PC-3 (cell line): ENCODE measurements at regions not wholly inside any gene's neighbourhood (a gene's known extent, or its start where the extent isn't known, plus 50 kb on each side); places are given as distances from the start of the nearest gene placed in this dataset.
"Not testable (repeated sequence)": the region's sequence is repeated elsewhere in the genome, so short reads cannot be mapped to it uniquely, and the experiment has no call there.

Source experiments
- ATAC-seq: fragments of 200-7000 bp; cut with Tn5 transposase; 2 replicates; pipeline ENCODE4 v1.9.1; 2020; ENCODE audit warnings: mild to moderate bottlenecking, moderate library complexity
- BruUV-seq: library from RNA; stranded (reverse); fragments of 400-500 nt; replicated peaks from 2 replicates; lab custom pipeline; 2021; lab: Mats Ljungman, UMichigan
- CTCF ChIA-PET: fragments of 300-600 bp; sonication (Branson Sonifier 250); formaldehyde crosslinking; loops from one replicate; lab custom pipeline; 2022; ENCODE audit warnings: antibody characterized with exemption; lab: Charles Lee
- POLR2A ChIA-PET: fragments of 300-600 bp; sonication (Branson Sonifier 250); formaldehyde crosslinking; loops from one replicate; lab custom pipeline; 2022; ENCODE audit warnings: antibody characterized with exemption; ENCODE audit not compliant: unreplicated experiment; lab: Charles Lee
- DNase-seq: peaks from one replicate; pipeline ENCODE4 v3.0.0-alpha.2; 2015
- H2AFZ ChIP-seq: fragments of 300-600 bp; sonication (generic); 2 replicates; pipeline ENCODE4 v1.6.0; 2016; ENCODE audit warnings: antibody characterized with exemption, low read length
- H3F3A ChIP-seq: fragments of 300-600 bp; sonication (generic); one replicate; pipeline ENCODE4 v1.6.0; 2017; ENCODE audit warnings: antibody characterized with exemption, low read length, control low read depth, mild to moderate bottlenecking; ENCODE audit not compliant: unreplicated experiment
- H3K27ac ChIP-seq: fragments of 300-600 bp; sonication (generic); 2 replicates; pipeline ENCODE4 v1.5.1; 2016; ENCODE audit warnings: mild to moderate bottlenecking, low read length
- H3K27me3 ChIP-seq: fragments of 300-600 bp; sonication (generic); 2 replicates; pipeline ENCODE4 v1.6.1; 2016; ENCODE audit warnings: low read length, mixed read lengths
- H3K36me3 ChIP-seq: fragments of 300-600 bp; sonication (generic); 2 replicates; pipeline ENCODE4 v1.6.1; 2016; ENCODE audit warnings: low read depth, mixed run types, low read length, mixed read lengths
- H3K4me1 ChIP-seq: fragments of 300-600 bp; sonication (generic); 2 replicates; pipeline ENCODE4 v1.5.1; 2016; ENCODE audit warnings: low read length; ENCODE audit not compliant: insufficient read depth
- H3K4me2 ChIP-seq: fragments of 300-600 bp; sonication (generic); 2 replicates; pipeline ENCODE4 v1.6.0; 2016; ENCODE audit warnings: low read length
- H3K4me3 ChIP-seq: fragments of 300-600 bp; sonication (generic); 2 replicates; pipeline ENCODE4 v1.5.1; 2016; ENCODE audit warnings: mild to moderate bottlenecking, low read length, mixed read lengths
- H3K79me2 ChIP-seq: fragments of 300-600 bp; sonication (generic); 2 replicates; pipeline ENCODE4 v1.6.1; 2017; ENCODE audit warnings: low read length, mixed read lengths
- H3K9ac ChIP-seq: fragments of 300-600 bp; sonication (generic); 2 replicates; pipeline ENCODE4 v1.6.0; 2016; ENCODE audit warnings: mild to moderate bottlenecking, low read length
- H3K9me2 ChIP-seq: fragments of 300-600 bp; sonication (generic); replicated peaks from 2 replicates; pipeline ENCODE4 v1.6.1; 2016; ENCODE audit warnings: mixed run types, low read length, mixed read lengths
- H3K9me3 ChIP-seq: fragments of 300-600 bp; sonication (generic); 2 replicates; pipeline ENCODE4 v1.6.1; 2016; ENCODE audit warnings: low read length, mixed read lengths
- H4K20me1 ChIP-seq: fragments of 300-600 bp; sonication (generic); 2 replicates; pipeline ENCODE4 v1.6.1; 2016; ENCODE audit warnings: low read length, mixed read lengths
- EZH2 ChIP-seq: fragments of 300-600 bp; sonication (generic); IDR thresholded peaks from one replicate; pipeline ENCODE4 v1.6.1; 2017; ENCODE audit warnings: antibody characterized with exemption, mild to moderate bottlenecking, low read length; ENCODE audit not compliant: unreplicated experiment
- EZH2phosphoT487 ChIP-seq: fragments of 300-600 bp; sonication (generic); IDR thresholded peaks from 2 replicates; pipeline ENCODE4 v1.6.1; 2018; ENCODE audit warnings: mild to moderate bottlenecking, antibody characterized with exemption, low read length, borderline replicate concordance
- intact Hi-C: fragments of 100-400 bp; cut with micrococcal nuclease; formaldehyde crosslinking; loops from 2 replicates; pipeline ENCODE4 v1.9.0; 2023
- TF ChIP-seq, protein P1 (sequence below): fragments of 300-600 bp; sonication (generic); conservative IDR thresholded peaks from 2 replicates; pipeline ENCODE4 v1.5.1; 2017; ENCODE audit warnings: antibody characterized with exemption, low read depth, mild to moderate bottlenecking, low read length

DNA sequence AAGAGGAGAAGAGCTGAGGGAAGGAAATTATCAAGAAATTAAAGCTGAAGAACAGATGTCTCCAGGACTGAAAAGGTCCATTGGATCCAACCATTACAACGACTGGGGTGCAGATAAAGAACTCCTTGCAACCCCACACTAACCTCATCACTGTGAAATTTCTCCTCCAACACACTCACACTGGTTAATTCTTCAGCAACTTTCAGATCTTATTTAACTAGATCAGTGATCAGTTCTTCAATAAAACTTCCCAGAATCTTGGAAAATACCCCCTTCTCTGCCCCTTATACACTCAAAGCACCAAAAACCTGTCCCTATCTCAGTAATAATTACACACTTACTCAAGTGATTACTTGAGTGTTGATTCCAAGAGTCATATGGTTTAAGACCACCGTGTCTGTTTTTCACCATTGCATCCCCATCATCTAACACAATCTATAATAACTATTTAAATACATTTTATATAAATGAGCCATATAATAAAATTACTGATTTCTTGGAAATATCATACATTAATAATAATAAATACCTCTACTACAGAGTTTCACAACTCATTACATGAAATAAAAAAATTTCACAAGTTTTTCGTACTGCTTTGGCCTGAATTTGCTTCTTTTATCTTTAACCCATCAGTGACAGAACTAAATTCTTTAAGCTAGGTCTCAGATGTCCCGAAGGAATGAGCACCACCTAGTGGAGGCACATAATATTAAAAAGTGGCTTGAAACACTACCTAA is 123.7 kb downstream of the MPP7 start:
- no peaks in the 10 kb centered on the region for H3K36me3 ChIP-seq
- CTCF ChIA-PET = interaction anchor here (0.5 to 1.3 kb wide), 9 partner anchors 28 to 1339 kb away, joined by 3 to 19 read pairs (median 4); no protein-coding TSS in a partner anchor
- no peak for TF ChIP-seq EZH2phosphoT487
- TF ChIP-seq, protein P1, sequence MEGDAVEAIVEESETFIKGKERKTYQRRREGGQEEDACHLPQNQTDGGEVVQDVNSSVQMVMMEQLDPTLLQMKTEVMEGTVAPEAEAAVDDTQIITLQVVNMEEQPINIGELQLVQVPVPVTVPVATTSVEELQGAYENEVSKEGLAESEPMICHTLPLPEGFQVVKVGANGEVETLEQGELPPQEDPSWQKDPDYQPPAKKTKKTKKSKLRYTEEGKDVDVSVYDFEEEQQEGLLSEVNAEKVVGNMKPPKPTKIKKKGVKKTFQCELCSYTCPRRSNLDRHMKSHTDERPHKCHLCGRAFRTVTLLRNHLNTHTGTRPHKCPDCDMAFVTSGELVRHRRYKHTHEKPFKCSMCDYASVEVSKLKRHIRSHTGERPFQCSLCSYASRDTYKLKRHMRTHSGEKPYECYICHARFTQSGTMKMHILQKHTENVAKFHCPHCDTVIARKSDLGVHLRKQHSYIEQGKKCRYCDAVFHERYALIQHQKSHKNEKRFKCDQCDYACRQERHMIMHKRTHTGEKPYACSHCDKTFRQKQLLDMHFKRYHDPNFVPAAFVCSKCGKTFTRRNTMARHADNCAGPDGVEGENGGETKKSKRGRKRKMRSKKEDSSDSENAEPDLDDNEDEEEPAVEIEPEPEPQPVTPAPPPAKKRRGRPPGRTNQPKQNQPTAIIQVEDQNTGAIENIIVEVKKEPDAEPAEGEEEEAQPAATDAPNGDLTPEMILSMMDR = peak; percentile 74
- intact Hi-C loops = loop anchor here (1.0 to 10.0 kb wide), 5 partner anchors 42 to 396 kb away; no protein-coding TSS in a partner anchor
- no peaks in the 10 kb centered on the region for H4K20me1 ChIP-seq
- peak overlapping the region; percentile 78; the same call in 1 of the 2 replicates for H3K4me2 ChIP-seq
- no peak overlapping the region for H2AFZ ChIP-seq
- H3K9ac ChIP-seq = no peak overlapping the region
- no peak overlapping the region for H3K27ac ChIP-seq
- no peaks in the 10 kb centered on the region for H3K9me2 ChIP-seq
- BruUV-seq = no TSS peak
- H3K4me3 ChIP-seq = no peak overlapping the region
- H3K27me3 ChIP-seq = no peaks in the 10 kb centered on the region
- ATAC-seq (peak; percentile 49; the same call in 1 of the 2 replicates), DNase-seq (peak; percentile 78)
- H3K79me2 ChIP-seq = no peaks in the 10 kb centered on the region
- no peaks in the 10 kb centered on the region for H3K9me3 ChIP-seq
- H3K4me1 ChIP-seq = peaks cover 25% of the 10 kb centered on the region; the same call in 1 of the 2 replicates
- POLR2A ChIA-PET = interaction anchor here (0.6 kb wide), 1 partner anchor 435 kb away, joined by 3 read pairs; no protein-coding TSS in a partner anchor
- H3F3A ChIP-seq = no peaks in the 10 kb centered on the region

DNA sequence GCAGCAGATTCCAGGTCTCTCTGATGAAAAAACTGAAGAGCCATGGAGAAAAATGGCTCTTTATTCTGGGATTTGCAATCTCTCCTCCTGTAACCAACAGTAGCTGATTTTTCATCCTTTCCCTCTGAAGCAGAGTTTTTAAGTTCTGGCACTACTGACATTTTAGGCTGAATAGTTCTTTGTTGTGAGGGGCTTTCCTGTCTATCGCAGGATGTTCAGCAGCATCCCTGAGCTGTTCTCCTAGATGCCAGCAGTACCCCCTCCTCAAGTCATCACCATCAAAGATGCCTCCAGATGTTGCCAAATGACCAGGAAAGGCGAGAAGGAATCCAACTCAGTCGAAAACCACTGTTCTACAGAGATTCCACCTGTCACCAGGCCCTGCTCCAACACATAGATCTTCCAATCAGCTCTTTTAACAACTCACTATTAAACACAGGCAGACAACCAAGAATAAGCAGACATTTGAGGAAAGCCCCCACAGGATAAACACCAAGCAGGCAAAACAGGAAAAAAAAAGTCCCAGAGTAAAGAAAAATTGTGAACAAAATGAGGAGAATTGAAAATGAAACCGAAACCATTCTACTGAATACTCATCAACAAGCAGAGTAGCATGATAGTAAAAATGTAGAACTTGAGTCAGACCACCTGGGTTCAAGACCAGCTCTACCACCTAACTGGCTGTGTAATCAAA is 124.8 kb downstream of the MPP7 start:
- no TSS peak for BruUV-seq
- no peaks in the 10 kb centered on the region for H3F3A ChIP-seq
- no peaks in the 10 kb centered on the region for H3K9me2 ChIP-seq
- H3K27me3 ChIP-seq = no peaks in the 10 kb centered on the region
- H3K9me3 ChIP-seq = no peaks in the 10 kb centered on the region
- ATAC-seq (no peak), DNase-seq (no peak)
- H4K20me1 ChIP-seq = no peaks in the 10 kb centered on the region
- TF ChIP-seq EZH2 (no peak), EZH2phosphoT487 (no peak)
- TF ChIP-seq, protein P1 = no peak
- no peaks in the 10 kb centered on the region for H3K79me2 ChIP-seq
- H3K4me1 ChIP-seq = peaks cover 25% of the 10 kb centered on the region; the same call in 1 of the 2 replicates
- peak overlapping the region; percentile 78 for H3K4me2 ChIP-seq
- CTCF ChIA-PET = interaction anchor here (0.6 kb wide), 2 partner anchors 29 to 619 kb away, joined by 3 to 8 read pairs; no protein-coding TSS in a partner anchor
- peak overlapping the region; percentile 24; the same call in 1 of the 2 replicates for H2AFZ ChIP-seq
- H3K4me3 ChIP-seq = peak overlapping the region; percentile 34; the same call in 1 of the 2 replicates
- no peak overlapping the region for H3K9ac ChIP-seq
- H3K36me3 ChIP-seq = no peaks in the 10 kb centered on the region
- intact Hi-C loops = loop anchor here (2.0 to 10.0 kb wide), 3 partner anchors 41 to 313 kb away; no protein-coding TSS in a partner anchor
- H3K27ac ChIP-seq = no peak overlapping the region
- POLR2A ChIA-PET = interaction anchor here (0.5 kb wide), 1 partner anchor 516 kb away, joined by 3 read pairs; no protein-coding TSS in a partner anchor

- H3F3A ChIP-seq, H3K79me2 ChIP-seq, H3K27ac ChIP-seq, H3K4me2 ChIP-seq, H2AFZ ChIP-seq, H3K27me3 ChIP-seq, ATAC-seq, H3K36me3 ChIP-seq, H3K4me3 ChIP-seq, BruUV-seq, H4K20me1 ChIP-seq, CTCF ChIA-PET, POLR2A ChIA-PET, H3K9me2 ChIP-seq, DNase-seq, H3K9ac ChIP-seq, H3K9me3 ChIP-seq: not testable (repeated sequence)
- intact Hi-C loops = loop anchor here (5.0 to 10.0 kb wide), 2 partner anchors 39 to 312 kb away; no protein-coding TSS in a partner anchor
- H3K4me1 ChIP-seq = peaks cover 21% of the 10 kb centered on the region; the same call in 1 of the 2 replicates
These were observed 126.4 kb downstream of the MPP7 start for GRCh38 chr10:28176498-28176897.
